Neuronal stem cell (in vitro differentiated cells): ENCODE measurements at regions not wholly inside any gene's neighbourhood (a gene's known extent, or its start where the extent isn't known, plus 50 kb on each side); places are given as distances from the start of the nearest gene placed in this dataset.

Experiments used
- DNase-seq: peaks from one replicate; pipeline ENCODE4 v3.0.0-alpha.2; 2013; ENCODE audit warnings: low spot score
- H2AFZ ChIP-seq: one replicate; pipeline ENCODE4 v1.6.1; 2013; ENCODE audit warnings: mild to moderate bottlenecking, low read length, inconsistent platforms
- H2AK5ac ChIP-seq: 2 replicates; pipeline ENCODE4 v1.6.1; 2013; ENCODE audit warnings: low read depth, mild to moderate bottlenecking, inconsistent platforms, low read length, moderate library complexity, mixed read lengths
- H2BK120ac ChIP-seq: 2 replicates; pipeline ENCODE4 v1.6.1; 2013; ENCODE audit warnings: low read depth, mild to moderate bottlenecking, inconsistent platforms, low read length, moderate library complexity, mixed read lengths
- H2BK12ac ChIP-seq: one replicate; pipeline ENCODE4 v1.6.1; 2013; ENCODE audit warnings: low read length, inconsistent platforms
- H2BK15ac ChIP-seq: 2 replicates; pipeline ENCODE4 v1.6.1; 2013; ENCODE audit warnings: mild to moderate bottlenecking, low read length, inconsistent platforms, mixed read lengths
- H2BK5ac ChIP-seq: one replicate; pipeline ENCODE4 v1.6.1; 2013; ENCODE audit warnings: inconsistent platforms, mild to moderate bottlenecking, low read length, moderate library complexity
- H3K14ac ChIP-seq: one replicate; pipeline ENCODE4 v1.6.1; 2013; ENCODE audit warnings: low read length, inconsistent platforms
- H3K18ac ChIP-seq: 2 replicates; pipeline ENCODE4 v1.6.1; 2013; ENCODE audit warnings: low read length, inconsistent platforms
- H3K23ac ChIP-seq: 2 replicates; pipeline ENCODE4 v1.6.1; 2013; ENCODE audit warnings: low read depth, mild to moderate bottlenecking, mixed read lengths, low read length, inconsistent platforms; ENCODE audit not compliant: poor library complexity
- H3K27ac ChIP-seq: replicated peaks from 3 replicates; pipeline ENCODE4 v1.5.1; 2013; ENCODE audit warnings: low read length, inconsistent platforms
- H3K27me3 ChIP-seq, 3 experiments: 2 replicates each; pipeline ENCODE4 v1.6.1; 2013; ENCODE audit warnings: low read length in 3 of 3, mild to moderate bottlenecking in 2 of 3, inconsistent platforms in 1 of 3, low read depth in 1 of 3, mixed read lengths in 1 of 3, moderate library complexity in 1 of 3; ENCODE audit not compliant: control insufficient read depth in 3 of 3, insufficient read depth in 3 of 3
- H3K36me3 ChIP-seq, 2 donors: replicated peaks in 1 of 2; 2 replicates each; pipeline ENCODE4 v1.6.1; 2013; ENCODE audit warnings: low read length in 2 of 2; ENCODE audit not compliant: control insufficient read depth in 2 of 2, insufficient read depth in 2 of 2
- H3K4ac ChIP-seq: 2 replicates; pipeline ENCODE4 v1.6.1; 2013; ENCODE audit warnings: inconsistent platforms, mild to moderate bottlenecking, low read length, moderate library complexity
- H3K4me1 ChIP-seq, 2 donors: 1 replicate in 1 of 2; 2 replicates in 1 of 2; pipeline ENCODE4 v1.6.1; 2013; ENCODE audit warnings: low read length in 2 of 2, low read depth in 1 of 2; ENCODE audit not compliant: control insufficient read depth in 2 of 2, insufficient read depth in 1 of 2
- H3K4me2 ChIP-seq: one replicate; pipeline ENCODE4 v1.6.1; 2013; ENCODE audit warnings: mild to moderate bottlenecking, low read length, inconsistent platforms; ENCODE audit not compliant: insufficient read depth, poor library complexity, severe bottlenecking
- H3K4me3 ChIP-seq, 2 donors: 2 replicates each; pipeline ENCODE4 v1.5.1; 2013; ENCODE audit warnings: low read length in 2 of 2, mild to moderate bottlenecking in 2 of 2, inconsistent platforms in 1 of 2, moderate library complexity in 1 of 2
- H3K79me1 ChIP-seq: one replicate; pipeline ENCODE4 v1.6.1; 2013; ENCODE audit warnings: low read depth, mild to moderate bottlenecking, inconsistent platforms, low read length, moderate library complexity
- H3K9ac ChIP-seq: one replicate; pipeline ENCODE4 v1.6.1; 2013; ENCODE audit warnings: mild to moderate bottlenecking, low read depth, low read length, inconsistent platforms; ENCODE audit not compliant: poor library complexity
- H3K9me3 ChIP-seq, 2 donors: replicated peaks in 1 of 2; 2 replicates each; pipeline versions ENCODE3 to v1.6.1; 2013; ENCODE audit warnings: low read length in 2 of 2, mild to moderate bottlenecking in 2 of 2, inconsistent platforms in 1 of 2, low read depth in 1 of 2, mixed read lengths in 1 of 2, moderate library complexity in 1 of 2; ENCODE audit not compliant: control insufficient read depth in 2 of 2, insufficient read depth in 1 of 2
- H4K8ac ChIP-seq: one replicate; pipeline ENCODE4 v1.6.1; 2013; ENCODE audit warnings: low read depth, mild to moderate bottlenecking, inconsistent platforms, low read length, moderate library complexity
- H4K91ac ChIP-seq: one replicate; pipeline ENCODE4 v1.6.1; 2013; ENCODE audit warnings: low read length, low read depth, mild to moderate bottlenecking, inconsistent platforms; ENCODE audit not compliant: poor library complexity
- WGBS, 2 donors: extraction: QIAGEN DNeasy Blood & Tissue Kit; methylation state at CpG; one replicate each; pipeline ENCODE4 v1.1.7; 2013; ENCODE audit warnings: missing lambda C conversion rate in 2 of 2, mixed read lengths in 1 of 2; ENCODE audit not compliant: insufficient read length in 2 of 2, insufficient replicate concordance in 1 of 2; ENCODE audit errors: extremely low coverage in 2 of 2; 5-methylcytosine and 5-hydroxymethylcytosine counted together

GRCh38 chr6:99743647-99744046, 137.0 kb downstream of the PRDM13 start:
- no CpG with 5 or more reads among the region's 2 CpGs for WGBS, 2 donors
- H2AFZ ChIP-seq, result no peak overlapping the region
- no peak overlapping the region for H2BK12ac ChIP-seq
- H3K9ac ChIP-seq, result no peak overlapping the region
- H2AK5ac ChIP-seq, result no peak overlapping the region
- no peaks in the 10 kb centered on the region for H3K9me3 ChIP-seq
- H2BK5ac ChIP-seq, result no peak overlapping the region
- no peak overlapping the region for H3K27ac ChIP-seq
- no peak overlapping the region for H2BK15ac ChIP-seq
- no peak overlapping the region for H3K4ac ChIP-seq
- H4K8ac ChIP-seq, result no peak overlapping the region
- no peaks in the 10 kb centered on the region for H3K4me1 ChIP-seq
- no peak overlapping the region for H3K4me3 ChIP-seq
- DNase-seq, result no peak
- no peak overlapping the region for H3K18ac ChIP-seq
- H4K91ac ChIP-seq, result no peak overlapping the region
- no peak overlapping the region for H3K14ac ChIP-seq
- no peaks in the 10 kb centered on the region for H3K36me3 ChIP-seq
- H3K27me3 ChIP-seq, result peaks cover 0 to 3% (median 0%) of the 10 kb centered on the region in 3 experiments
- H3K4me2 ChIP-seq, result no peak overlapping the region
- no peak overlapping the region for H2BK120ac ChIP-seq
- H3K79me1 ChIP-seq, result no peaks in the 10 kb centered on the region
- no peak overlapping the region for H3K23ac ChIP-seq

DNA sequence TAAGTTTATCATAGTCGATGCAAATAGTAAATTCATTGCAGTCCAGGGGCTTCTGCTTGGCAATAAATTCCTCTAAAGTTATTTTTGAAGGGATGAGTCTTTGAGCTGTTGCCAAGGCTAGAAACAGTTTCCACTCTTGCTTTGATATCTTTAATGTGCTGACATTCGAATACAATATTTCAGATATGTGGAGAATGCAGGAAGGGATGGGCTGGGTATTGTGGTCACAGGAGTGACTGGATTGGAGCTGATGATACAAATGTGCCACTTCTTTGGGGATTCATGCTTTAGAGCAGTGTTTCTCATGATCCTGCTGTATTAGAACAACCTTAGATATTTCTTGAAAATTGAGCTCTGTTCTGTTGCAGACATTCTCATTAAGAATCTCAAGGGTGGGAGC, 139.0 kb downstream of the PRDM13 start:
- H3K4me2 ChIP-seq, result no peak overlapping the region
- H3K4ac ChIP-seq, result no peak overlapping the region
- H2BK12ac ChIP-seq, result no peak overlapping the region
- H4K8ac ChIP-seq, result no peak overlapping the region
- peaks cover 0 to 3% (median 0%) of the 10 kb centered on the region in 3 experiments for H3K27me3 ChIP-seq
- H2BK120ac ChIP-seq, result no peak overlapping the region
- H2AK5ac ChIP-seq, result no peak overlapping the region
- WGBS, 2 donors, result no CpG with 5 or more reads among the region's 2 CpGs
- H2BK5ac ChIP-seq, result no peak overlapping the region
- H2BK15ac ChIP-seq, result no peak overlapping the region
- H3K14ac ChIP-seq, result no peak overlapping the region
- no peaks in the 10 kb centered on the region for H3K36me3 ChIP-seq
- H3K27ac ChIP-seq, result no peak overlapping the region
- no peak overlapping the region for H3K23ac ChIP-seq
- no peak overlapping the region for H4K91ac ChIP-seq
- no peak overlapping the region for H3K9ac ChIP-seq
- H2AFZ ChIP-seq, result no peak overlapping the region
- H3K4me3 ChIP-seq, result no peak overlapping the region
- H3K18ac ChIP-seq, result no peak overlapping the region
- DNase-seq, result no peak
- no peaks in the 10 kb centered on the region for H3K4me1 ChIP-seq
- no peaks in the 10 kb centered on the region for H3K9me3 ChIP-seq
- H3K79me1 ChIP-seq, result no peaks in the 10 kb centered on the region

DNA sequence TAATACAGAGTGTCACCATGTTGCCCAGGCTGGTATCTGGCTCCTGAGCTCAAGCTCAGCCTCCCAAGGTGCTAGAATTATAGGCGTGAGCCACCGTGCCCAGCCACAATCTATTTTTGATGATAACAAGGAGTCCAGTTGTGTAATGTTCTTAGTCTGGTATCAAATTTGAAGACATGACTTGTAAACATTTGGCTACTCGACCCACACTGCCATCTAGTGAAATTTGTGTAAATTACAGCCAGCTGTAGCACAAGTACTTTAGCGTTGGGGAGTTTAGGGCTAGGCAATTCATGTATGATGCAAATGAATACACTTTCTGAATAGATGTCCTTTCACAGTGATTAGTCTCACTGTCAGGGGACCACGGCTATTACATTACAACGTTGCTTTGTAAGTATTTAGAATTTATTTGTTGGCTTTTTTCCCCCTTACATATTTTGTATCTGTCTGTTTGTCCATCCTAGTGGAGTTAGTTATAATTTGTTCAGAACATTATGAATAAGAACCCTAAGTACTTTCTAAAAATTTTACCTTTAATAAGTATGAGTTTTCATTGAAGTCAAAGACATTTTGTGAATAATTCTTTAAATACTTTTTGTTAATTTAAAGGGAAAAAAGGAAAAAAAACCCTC, 139.7 kb downstream of the PRDM13 start:
- Histone ChIP-seq H3K4me2 (no peak overlapping the region), H4K8ac (no peak overlapping the region), H2BK12ac (no peak overlapping the region), H3K4me1 (no peaks in the 10 kb centered on the region), H3K27ac (no peak overlapping the region), H2BK5ac (no peak overlapping the region), H3K9me3 (no peaks in the 10 kb centered on the region), H3K4me3 (no peak overlapping the region), H3K27me3 (peaks cover 0 to 3% (median 0%) of the 10 kb centered on the region in 3 experiments), H2BK15ac (no peak overlapping the region), H2BK120ac (no peak overlapping the region), H3K36me3 (no peaks in the 10 kb centered on the region), H2AFZ (no peak overlapping the region), H3K18ac (no peak overlapping the region), H3K4ac (no peak overlapping the region), H3K9ac (no peak overlapping the region), H3K14ac (no peak overlapping the region), H3K79me1 (no peaks in the 10 kb centered on the region), H2AK5ac (no peak overlapping the region), H4K91ac (no peak overlapping the region), H3K23ac (no peak overlapping the region)
- DNase-seq, result peak; percentile 66
- no CpG with 5 or more reads among the region's 6 CpGs for WGBS, 2 donors

GRCh38 chr6:99761711-99762110, 155.1 kb downstream of the PRDM13 start:
- Histone ChIP-seq H3K27ac (no peak overlapping the region), H2BK120ac (no peak overlapping the region), H3K4me2 (no peak overlapping the region), H3K4me1 (no peaks in the 10 kb centered on the region), H4K8ac (no peak overlapping the region), H3K4ac (no peak overlapping the region), H2BK5ac (no peak overlapping the region), H2AFZ (no peak overlapping the region), H2AK5ac (no peak overlapping the region), H2BK12ac (no peak overlapping the region), H3K9ac (no peak overlapping the region), H3K27me3 (no peaks in the 10 kb centered on the region), H3K9me3 (no peaks in the 10 kb centered on the region), H2BK15ac (no peak overlapping the region), H3K14ac (no peak overlapping the region), H3K23ac (no peak overlapping the region), H3K18ac (no peak overlapping the region), H3K36me3 (no peaks in the 10 kb centered on the region), H4K91ac (no peak overlapping the region), H3K79me1 (no peaks in the 10 kb centered on the region), H3K4me3 (no peak overlapping the region)
- WGBS, 2 donors, result no CpG with 5 or more reads among the region's 1 CpG
- DNase-seq, result no peak
